Transverse colon (tissue), 4 donors: ENCODE measurements at regions not wholly inside any gene's neighbourhood (a gene's known extent, or its start where the extent isn't known, plus 50 kb on each side); places are given as distances from the start of the nearest gene placed in this dataset.

Experiments
- DNase-seq: peaks from one replicate; pipeline ENCODE4 v3.0.0-alpha.2; 2019
- H3K27ac ChIP-seq, 4 donors: fragments of 200-600 bp; sonication (generic); 2 replicates each; pipeline ENCODE4 v1.5.1; 2016 to 2018; ENCODE audit warnings: inconsistent platforms in 4 of 4
- H3K27me3 ChIP-seq: fragments of 200-600 bp; sonication (generic); 2 replicates; pipeline ENCODE4 v1.5.1; 2017; ENCODE audit warnings: inconsistent platforms
- H3K36me3 ChIP-seq, 4 donors: fragments of 200-600 bp; sonication (generic); 2 replicates each; pipeline ENCODE4 v1.5.1; 2017 to 2019; ENCODE audit warnings: inconsistent platforms in 4 of 4
- H3K4me1 ChIP-seq, 4 donors: fragments of 200-600 bp; sonication (generic); 2 replicates each; pipeline ENCODE4 v1.5.1; 2017 to 2020; ENCODE audit warnings: inconsistent platforms in 4 of 4
- H3K4me3 ChIP-seq, 4 donors: fragments of 200-600 bp; sonication (generic); 1 replicate in 1 of 4; 2 replicates in 3 of 4; pipeline versions ENCODE4 v1.5.1 to v1.6.1; 2017 to 2019; ENCODE audit warnings: inconsistent platforms in 4 of 4
- H3K9me3 ChIP-seq, 2 donors: fragments of 200-600 bp; sonication (generic); 2 replicates each; pipeline ENCODE4 v1.5.1; 2017 to 2019; ENCODE audit warnings: inconsistent platforms in 2 of 2
- EP300 ChIP-seq: sonication (generic); formaldehyde crosslinking; IDR thresholded peaks from one replicate; pipeline ENCODE4 v1.6.1; 2017; ENCODE audit warnings: antibody characterized with exemption, low read depth
- POLR2A ChIP-seq: fragments of 450-650 bp; IDR thresholded peaks from one replicate; pipeline ENCODE4 v1.6.1; 2016; ENCODE audit warnings: antibody characterized with exemption, mild to moderate bottlenecking, moderate library complexity
- POLR2AphosphoS5 ChIP-seq, 3 donors: sonication (generic); formaldehyde crosslinking; IDR thresholded peaks; one replicate each; pipeline ENCODE4 v1.6.1; 2016; ENCODE audit warnings: antibody characterized with exemption in 3 of 3
- WGBS, 2 donors: methylation state at CpG; one replicate each; pipeline ENCODE4 v1.1.5; 2018; ENCODE audit warnings: low coverage in 1 of 2; 5-methylcytosine and 5-hydroxymethylcytosine counted together
- in situ Hi-C, 4 donors: fragments of 200-750 bp; cut with MboI; loops; one replicate each; pipeline versions ENCODE4 v1.15.0 to v1.15.1; 2017; ENCODE audit warnings: low sequenced_read_pairs in 3 of 4, low pct_ligation_motif_present in 1 of 4, low pct_unique_long_range_greater_than_20kb in 1 of 4
- intact Hi-C: fragments of 100-400 bp; cut with DNase I; formaldehyde crosslinking; loops from one replicate; pipeline ENCODE4 v1.15.1; 2023; ENCODE audit warnings: low total_unique reads
- TF ChIP-seq, protein P1 (sequence below), 5 experiments: fragments of 200-600 bp in 3 of 5; fragments of 450-650 bp in 2 of 5; sonication (generic) in 3 of 5; IDR thresholded peaks; 1 replicate in 2 of 5; 2 replicates in 3 of 5; pipeline ENCODE4 v1.5.1; 2016 to 2017; ENCODE audit warnings: antibody characterized with exemption in 5 of 5, inconsistent platforms in 3 of 5, mild to moderate bottlenecking in 2 of 5, moderate library complexity in 1 of 5

DNA sequence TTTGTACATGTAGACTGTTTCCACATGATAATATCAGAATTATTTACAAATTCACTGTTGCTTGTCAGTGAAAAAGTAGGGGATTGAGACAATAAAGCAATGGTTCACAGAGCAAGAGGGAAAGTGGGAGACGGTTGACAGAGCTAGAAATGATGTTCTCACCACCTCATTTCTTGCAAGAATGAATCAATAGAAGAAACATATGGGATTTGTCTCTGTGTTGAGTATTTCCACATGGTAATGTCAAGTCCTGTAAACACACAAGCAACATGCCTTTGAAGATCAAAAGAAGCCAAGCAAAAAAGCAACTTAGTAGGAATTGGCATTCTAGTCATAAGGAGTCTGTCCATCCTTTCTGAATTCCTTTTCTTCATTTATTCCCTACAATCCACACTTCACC is 1806.6 kb upstream of the AGA start:
- TF ChIP-seq, protein P1, sequence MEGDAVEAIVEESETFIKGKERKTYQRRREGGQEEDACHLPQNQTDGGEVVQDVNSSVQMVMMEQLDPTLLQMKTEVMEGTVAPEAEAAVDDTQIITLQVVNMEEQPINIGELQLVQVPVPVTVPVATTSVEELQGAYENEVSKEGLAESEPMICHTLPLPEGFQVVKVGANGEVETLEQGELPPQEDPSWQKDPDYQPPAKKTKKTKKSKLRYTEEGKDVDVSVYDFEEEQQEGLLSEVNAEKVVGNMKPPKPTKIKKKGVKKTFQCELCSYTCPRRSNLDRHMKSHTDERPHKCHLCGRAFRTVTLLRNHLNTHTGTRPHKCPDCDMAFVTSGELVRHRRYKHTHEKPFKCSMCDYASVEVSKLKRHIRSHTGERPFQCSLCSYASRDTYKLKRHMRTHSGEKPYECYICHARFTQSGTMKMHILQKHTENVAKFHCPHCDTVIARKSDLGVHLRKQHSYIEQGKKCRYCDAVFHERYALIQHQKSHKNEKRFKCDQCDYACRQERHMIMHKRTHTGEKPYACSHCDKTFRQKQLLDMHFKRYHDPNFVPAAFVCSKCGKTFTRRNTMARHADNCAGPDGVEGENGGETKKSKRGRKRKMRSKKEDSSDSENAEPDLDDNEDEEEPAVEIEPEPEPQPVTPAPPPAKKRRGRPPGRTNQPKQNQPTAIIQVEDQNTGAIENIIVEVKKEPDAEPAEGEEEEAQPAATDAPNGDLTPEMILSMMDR (IDR thresholded peaks at IDR 0.05) = no peak
- TF ChIP-seq EP300 = no peak
- no peak for TF ChIP-seq POLR2AphosphoS5 (IDR thresholded peaks at IDR 0.05)
- no peak for TF ChIP-seq POLR2A
- WGBS, 2 donors = 50 to 62% methylated on average over 1 of the region's 1 CpG
- Histone ChIP-seq H3K9me3 (no peaks in the 10 kb centered on the region), H3K27ac (no peak overlapping the region), H3K27me3 (no peaks in the 10 kb centered on the region), H3K4me3 (no peak overlapping the region), H3K4me1 (no peaks in the 10 kb centered on the region), H3K36me3 (no peaks in the 10 kb centered on the region)
- intact Hi-C loops (no loop called here), in situ Hi-C loops (no loop called here)
- no peak for DNase-seq

DNA sequence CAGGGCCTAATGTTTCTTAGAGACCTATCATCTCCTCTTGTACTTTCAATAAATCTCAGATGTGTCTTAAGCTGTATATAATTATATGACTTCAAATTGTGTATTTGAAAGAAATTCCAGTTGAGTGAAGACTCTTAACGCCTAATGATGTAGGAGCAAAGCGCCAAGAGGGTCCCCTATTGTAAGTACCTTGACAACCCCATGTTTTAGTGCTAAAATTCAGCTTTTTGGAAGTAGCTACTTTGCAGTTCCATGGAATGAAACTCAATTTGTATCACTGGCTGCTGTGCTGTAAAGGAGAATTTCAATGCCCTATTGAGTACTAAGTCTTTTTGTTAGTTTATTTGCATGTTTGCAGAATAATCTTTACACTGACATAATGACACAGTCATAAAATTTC is 1826.6 kb upstream of the AGA start:
- in situ Hi-C loops (no loop called here), intact Hi-C loops (no loop called here)
- no peak overlapping the region for H3K4me3 ChIP-seq
- H3K9me3 ChIP-seq = peaks cover 5 to 8% of the 10 kb centered on the region in 2 donors
- WGBS, 2 donors = 77 to 100% methylated on average over 2 of the region's 2 CpGs
- H3K27me3 ChIP-seq = no peaks in the 10 kb centered on the region
- no peaks in the 10 kb centered on the region for H3K4me1 ChIP-seq
- DNase-seq = no peak
- no peak for TF ChIP-seq POLR2AphosphoS5 (IDR thresholded peaks at IDR 0.05)
- TF ChIP-seq, protein P1 (IDR thresholded peaks at IDR 0.05) = no peak
- TF ChIP-seq EP300 = no peak
- TF ChIP-seq POLR2A = no peak
- H3K27ac ChIP-seq = no peak overlapping the region
- H3K36me3 ChIP-seq = no peaks in the 10 kb centered on the region

DNA sequence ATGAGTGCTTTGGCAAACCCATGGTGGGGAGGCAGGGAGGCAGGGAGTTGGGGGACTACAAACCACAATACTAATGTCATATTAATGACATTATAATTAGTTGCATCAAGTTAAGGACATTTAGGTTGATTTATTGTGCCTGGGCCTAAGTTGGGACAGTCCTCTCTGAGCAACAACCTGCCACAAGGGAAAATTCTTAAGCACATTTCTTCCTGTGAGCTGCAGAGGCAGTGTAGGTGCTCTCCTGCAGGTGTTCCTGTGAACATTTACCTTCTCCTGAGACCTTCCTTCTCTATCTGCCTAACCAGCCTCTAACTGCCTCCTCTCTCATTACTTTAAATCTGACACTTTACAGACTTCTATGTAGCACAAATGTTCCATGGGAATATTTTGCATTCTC is 1830.0 kb upstream of the AGA start:
- Histone ChIP-seq H3K27me3 (no peaks in the 10 kb centered on the region), H3K9me3 (no peaks in the 10 kb centered on the region), H3K4me3 (no peak overlapping the region), H3K27ac (no peak overlapping the region), H3K36me3 (no peaks in the 10 kb centered on the region), H3K4me1 (no peaks in the 10 kb centered on the region)
- TF ChIP-seq, protein P1 (IDR thresholded peaks at IDR 0.05) = no peak
- TF ChIP-seq POLR2AphosphoS5 (IDR thresholded peaks at IDR 0.05) (no peak), EP300 (no peak), POLR2A (no peak)
- in situ Hi-C loops (no loop called here), intact Hi-C loops (no loop called here)
- no peak for DNase-seq

DNA sequence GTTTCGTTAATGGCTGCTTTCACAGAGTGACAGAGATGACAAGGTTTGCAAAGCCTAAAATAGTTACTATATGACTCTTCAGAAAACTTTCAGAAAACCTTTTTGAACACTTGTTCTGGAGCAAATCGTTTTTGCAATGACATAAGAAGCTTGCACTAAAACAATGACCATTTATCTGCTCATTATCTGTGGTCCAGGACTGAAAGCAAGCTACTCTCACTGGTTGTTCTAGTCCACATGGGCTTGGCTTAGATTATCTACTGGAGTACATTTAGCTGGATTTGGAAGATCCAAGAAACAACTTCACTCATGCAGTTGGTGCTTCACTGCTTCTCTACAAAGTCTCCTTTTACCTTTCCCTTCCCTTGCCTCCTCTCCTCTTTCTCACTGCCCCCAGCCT is 1836.4 kb upstream of the AGA start:
- no peak for DNase-seq
- no peaks in the 10 kb centered on the region for H3K9me3 ChIP-seq
- TF ChIP-seq, protein P1 (IDR thresholded peaks at IDR 0.05) = no peak
- TF ChIP-seq POLR2AphosphoS5 (IDR thresholded peaks at IDR 0.05) = no peak
- TF ChIP-seq POLR2A = no peak
- TF ChIP-seq EP300 = no peak
- no peak overlapping the region for H3K27ac ChIP-seq
- intact Hi-C loops (no loop called here), in situ Hi-C loops (no loop called here)
- no peaks in the 10 kb centered on the region for H3K36me3 ChIP-seq
- WGBS, 2 donors = 43 to 71% methylated on average over 1 to 2 of the region's 2 CpGs
- no peaks in the 10 kb centered on the region for H3K27me3 ChIP-seq
- H3K4me3 ChIP-seq = no peak overlapping the region
- no peaks in the 10 kb centered on the region for H3K4me1 ChIP-seq
